GM12891 (cell line): ENCODE measurements at regions not wholly inside any gene's neighbourhood (a gene's known extent, or its start where the extent isn't known, plus 50 kb on each side); places are given as distances from the start of the nearest gene placed in this dataset.

ENCODE experiments used
- PAX5 ChIP-seq: IDR thresholded peaks from 2 replicates; pipeline ENCODE4 v1.6.1; 2011; ENCODE audit warnings: low read length, moderate library complexity, mild to moderate bottlenecking; ENCODE audit not compliant: insufficient read depth, severe bottlenecking
- POLR2A ChIP-seq: IDR thresholded peaks from 2 replicates; pipeline ENCODE4 v1.6.1; 2011; ENCODE audit warnings: low read depth, low read length, control low read depth
- POLR2AphosphoS5 ChIP-seq: IDR thresholded peaks from 2 replicates; pipeline ENCODE4 v1.6.1; 2011; ENCODE audit warnings: low read depth, low read length, control low read depth
- POU2F2 ChIP-seq: IDR thresholded peaks from 2 replicates; pipeline ENCODE4 v1.6.1; 2011; ENCODE audit warnings: low read depth, mild to moderate bottlenecking, control low read depth, low read length, moderate library complexity
- SPI1 ChIP-seq: IDR thresholded peaks from 2 replicates; pipeline ENCODE4 v1.6.1; 2011; ENCODE audit warnings: low read depth, low read length, control low read depth
- TAF1 ChIP-seq: IDR thresholded peaks from 2 replicates; pipeline ENCODE4 v1.6.1; 2011; ENCODE audit warnings: low read depth, low read length, control low read depth

DNA sequence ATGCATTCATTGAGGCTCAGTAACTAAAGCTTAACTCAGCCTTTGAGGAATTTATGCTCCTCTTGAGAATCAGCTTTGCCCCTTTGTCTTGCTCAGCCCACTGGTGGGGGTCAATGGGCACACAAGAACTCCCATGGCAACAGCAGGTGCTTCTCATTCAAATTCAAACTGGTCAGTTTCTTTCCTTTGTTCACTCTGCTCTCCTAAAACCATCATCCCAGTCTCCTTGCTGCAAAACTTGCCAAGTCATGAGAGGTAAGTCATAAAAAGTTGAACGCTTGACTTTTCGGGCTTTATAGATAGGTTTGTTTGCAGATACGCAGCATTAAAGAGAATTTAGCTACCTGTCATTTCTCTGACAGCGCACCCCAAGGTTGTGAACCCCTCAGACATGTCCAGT lies 146.8 kb downstream of the TFAP2A start:
- TF ChIP-seq SPI1 = no peak
- TF ChIP-seq POLR2AphosphoS5 = no peak
- TF ChIP-seq POLR2A = no peak
- no peak for TF ChIP-seq POU2F2
- no peak for TF ChIP-seq TAF1
- no peak for TF ChIP-seq PAX5
